Head of caudate nucleus (tissue), 42 donors: ENCODE measurements at regions not wholly inside any gene's neighbourhood (a gene's known extent, or its start where the extent isn't known, plus 50 kb on each side); places are given as distances from the start of the nearest gene placed in this dataset.

Experiments
- DNase-seq, 42 donors: peaks; one replicate each; pipeline versions ENCODE4 v3.0.0 to v3.0.0-alpha.2; 2020 to 2021; ENCODE audit warnings: mixed read lengths in 7 of 42
- intact Hi-C: fragments of 100-400 bp; cut with DNase I; formaldehyde crosslinking; loops from one replicate; pipeline ENCODE4 v1.15.0; 2022

GRCh38 chr20:60695226-60696000, 556.6 kb upstream of the CDH4 start:
- DNase-seq: peak; percentile 28 to 89 (median 68)
- intact Hi-C loops: no loop called here

- DNase-seq: no peak
- intact Hi-C loops: no loop called here
Measured at GRCh38 chr20:60697252-60697651, 554.8 kb upstream of the CDH4 start.

GRCh38 chr20:60700728-60701127, 551.3 kb upstream of the CDH4 start:
- DNase-seq: peak in 4 of 42 donors; percentile 10 to 52 (median 30)
- intact Hi-C loops: no loop called here

GRCh38 chr20:60704147-60704546, 547.9 kb upstream of the CDH4 start:
- intact Hi-C loops: no loop called here
- no peak for DNase-seq

- intact Hi-C loops: no loop called here
- DNase-seq: no peak
Measured at GRCh38 chr20:60713396-60713795, 538.7 kb upstream of the CDH4 start.

GRCh38 chr20:60715172-60715571, 536.9 kb upstream of the CDH4 start:
- intact Hi-C loops: no loop called here
- DNase-seq: no peak

- no peak for DNase-seq
- intact Hi-C loops: no loop called here
Measured at GRCh38 chr20:60718743-60719480, 533.1 kb upstream of the CDH4 start.

GRCh38 chr20:60725311-60725906, 526.7 kb upstream of the CDH4 start:
- peak in 7 of 42 donors; percentile 13 to 55 (median 32) for DNase-seq
- intact Hi-C loops: no loop called here

GRCh38 chr20:60727425-60727824, 524.6 kb upstream of the CDH4 start:
- no peak for DNase-seq
- intact Hi-C loops: no loop called here

GRCh38 chr20:60728705-60729104, 523.4 kb upstream of the CDH4 start:
- intact Hi-C loops: no loop called here

GRCh38 chr20:60729135-60729900, 522.7 kb upstream of the CDH4 start:
- intact Hi-C loops: no loop called here
- DNase-seq: no peak

More at GRCh38 chr20:60728705-60729104, 523.4 kb upstream of the CDH4 start:
- DNase-seq: no peak

- intact Hi-C loops: no loop called here
- no peak for DNase-seq
Measured at GRCh38 chr20:60732322-60732721, 519.7 kb upstream of the CDH4 start.

- intact Hi-C loops: no loop called here
Measured at GRCh38 chr20:60748086-60748485, 504.0 kb upstream of the CDH4 start.

GRCh38 chr20:60749804-60750602, 502.1 kb upstream of the CDH4 start:
- intact Hi-C loops: no loop called here
- no peak for DNase-seq

More at GRCh38 chr20:60748086-60748485, 504.0 kb upstream of the CDH4 start:
- peak in 34 of 42 donors; percentile 9 to 74 (median 41) for DNase-seq

GRCh38 chr20:60750909-60751308, 501.2 kb upstream of the CDH4 start:
- DNase-seq: peak in 37 of 42 donors; percentile 5 to 69 (median 38)
- intact Hi-C loops: no loop called here

GRCh38 chr20:60751826-60752225, 500.2 kb upstream of the CDH4 start:
- DNase-seq: no peak
- intact Hi-C loops: no loop called here

GRCh38 chr20:60752741-60753420, 499.2 kb upstream of the CDH4 start:
- intact Hi-C loops: no loop called here
- no peak for DNase-seq

GRCh38 chr20:60754856-60755255, 497.2 kb upstream of the CDH4 start:
- intact Hi-C loops: no loop called here
- DNase-seq: peak in 7 of 42 donors; percentile 5 to 38 (median 24)
